ENCODE measurements at regions not wholly inside any gene's neighbourhood (a gene's known extent, or its start where the extent isn't known, plus 50 kb on each side); places are given as distances from the start of the nearest gene placed in this dataset.

- H3K4me1 Mint-ChIP-seq, result no peaks in the 10 kb centered on the region
- H3K27me3 Mint-ChIP-seq, result peaks cover 47% of the 10 kb centered on the region
- H3K9me3 Mint-ChIP-seq, result peaks cover 13 to 19% of the 10 kb centered on the region in 2 donors
- ATAC-seq, result no peak
- H3K27ac Mint-ChIP-seq, result no peak overlapping the region
- H3K4me3 Mint-ChIP-seq, result no peak overlapping the region
- DNase-seq, result no peak
Measured at GRCh38 chr11:130790689-130791088, 125.6 kb downstream of the SNX19 start.

GRCh38 chr11:130792772-130793171 is 123.5 kb downstream of the SNX19 start:
- peaks cover 19 to 21% of the 10 kb centered on the region in 2 donors for H3K9me3 Mint-ChIP-seq
- no peak overlapping the region for H3K4me3 Mint-ChIP-seq
- DNase-seq, result no peak
- no peaks in the 10 kb centered on the region for H3K4me1 Mint-ChIP-seq
- no peak overlapping the region for H3K27ac Mint-ChIP-seq
- no peak for ATAC-seq
- peaks cover 41% of the 10 kb centered on the region for H3K27me3 Mint-ChIP-seq

- no peak for DNase-seq
- peaks cover 35% of the 10 kb centered on the region for H3K27me3 Mint-ChIP-seq
- peaks cover 0 to 14% of the 10 kb centered on the region in 2 donors for H3K9me3 Mint-ChIP-seq
- H3K27ac Mint-ChIP-seq, result no peak overlapping the region
- H3K4me3 Mint-ChIP-seq, result no peak overlapping the region
- ATAC-seq, result no peak
- no peaks in the 10 kb centered on the region for H3K4me1 Mint-ChIP-seq
Measured at GRCh38 chr11:130796828-130797227, 119.5 kb downstream of the SNX19 start.

GRCh38 chr11:130798280-130798679 is 118.0 kb downstream of the SNX19 start:
- ATAC-seq, result no peak
- peaks cover 20% of the 10 kb centered on the region for H3K27me3 Mint-ChIP-seq
- no peak overlapping the region for H3K4me3 Mint-ChIP-seq
- H3K27ac Mint-ChIP-seq, result no peak overlapping the region
- peaks cover 0 to 13% of the 10 kb centered on the region in 2 donors for H3K9me3 Mint-ChIP-seq
- DNase-seq, result no peak
- no peaks in the 10 kb centered on the region for H3K4me1 Mint-ChIP-seq

GRCh38 chr11:130798801-130799200 is 117.5 kb downstream of the SNX19 start:
- no peak for ATAC-seq
- Mint-ChIP-seq H3K4me1 (no peaks in the 10 kb centered on the region), H3K9me3 (peaks cover 0 to 8% of the 10 kb centered on the region in 2 donors), H3K4me3 (no peak overlapping the region), H3K27me3 (peaks cover 15% of the 10 kb centered on the region), H3K27ac (no peak overlapping the region)
- DNase-seq, result no peak

GRCh38 chr11:130801333-130802122 is 114.8 kb downstream of the SNX19 start:
- DNase-seq (no peak), ATAC-seq (no peak)
- no peak overlapping the region for H3K4me3 Mint-ChIP-seq
- no peaks in the 10 kb centered on the region for H3K4me1 Mint-ChIP-seq
- H3K27ac Mint-ChIP-seq, result no peak overlapping the region
- peaks cover 12% of the 10 kb centered on the region for H3K27me3 Mint-ChIP-seq
- H3K9me3 Mint-ChIP-seq, result peaks cover 0 to 7% of the 10 kb centered on the region in 2 donors

GRCh38 chr11:130802567-130802966 is 113.7 kb downstream of the SNX19 start:
- ATAC-seq (no peak), DNase-seq (no peak)
- H3K4me3 Mint-ChIP-seq, result no peak overlapping the region
- no peaks in the 10 kb centered on the region for H3K4me1 Mint-ChIP-seq
- H3K27ac Mint-ChIP-seq, result no peak overlapping the region
- H3K27me3 Mint-ChIP-seq, result peaks cover 12% of the 10 kb centered on the region
- no peaks in the 10 kb centered on the region for H3K9me3 Mint-ChIP-seq

GRCh38 chr11:130804306-130805076 is 111.8 kb downstream of the SNX19 start:
- DNase-seq (no peak), ATAC-seq (no peak)
- Mint-ChIP-seq H3K4me3 (no peak overlapping the region), H3K9me3 (no peaks in the 10 kb centered on the region), H3K27me3 (peaks cover 12% of the 10 kb centered on the region), H3K4me1 (no peaks in the 10 kb centered on the region), H3K27ac (no peak overlapping the region)

GRCh38 chr11:130806746-130807145 is 109.5 kb downstream of the SNX19 start:
- no peaks in the 10 kb centered on the region for H3K4me1 Mint-ChIP-seq
- peaks cover 18% of the 10 kb centered on the region for H3K27me3 Mint-ChIP-seq
- DNase-seq (no peak), ATAC-seq (no peak)
- no peaks in the 10 kb centered on the region for H3K9me3 Mint-ChIP-seq
- H3K4me3 Mint-ChIP-seq, result no peak overlapping the region
- H3K27ac Mint-ChIP-seq, result no peak overlapping the region

- Mint-ChIP-seq H3K4me3 (no peak overlapping the region), H3K27me3 (peaks cover 18% of the 10 kb centered on the region), H3K9me3 (no peaks in the 10 kb centered on the region), H3K4me1 (no peaks in the 10 kb centered on the region), H3K27ac (peak overlapping the region in 1 of 2 donors; percentile 67)
- ATAC-seq (no peak), DNase-seq (no peak)
Measured at GRCh38 chr11:130808541-130808940, 107.7 kb downstream of the SNX19 start.

GRCh38 chr11:130813196-130813595 is 103.1 kb downstream of the SNX19 start:
- ATAC-seq (no peak), DNase-seq (no peak)
- Mint-ChIP-seq H3K27me3 (peaks cover 43% of the 10 kb centered on the region), H3K9me3 (no peaks in the 10 kb centered on the region), H3K4me3 (no peak overlapping the region), H3K4me1 (no peaks in the 10 kb centered on the region), H3K27ac (no peak overlapping the region)

- Mint-ChIP-seq H3K4me1 (no peaks in the 10 kb centered on the region), H3K27ac (no peak overlapping the region), H3K9me3 (no peaks in the 10 kb centered on the region), H3K27me3 (peaks cover 43% of the 10 kb centered on the region), H3K4me3 (no peak overlapping the region)
- DNase-seq (no peak), ATAC-seq (no peak)
Measured at GRCh38 chr11:130813638-130814037, 102.6 kb downstream of the SNX19 start.

GRCh38 chr11:130814440-130815096 is 101.7 kb downstream of the SNX19 start:
- H3K27ac Mint-ChIP-seq, result no peak overlapping the region
- H3K4me3 Mint-ChIP-seq, result no peak overlapping the region
- ATAC-seq (no peak), DNase-seq (no peak)
- H3K9me3 Mint-ChIP-seq, result no peaks in the 10 kb centered on the region
- peaks cover 41% of the 10 kb centered on the region for H3K27me3 Mint-ChIP-seq
- no peaks in the 10 kb centered on the region for H3K4me1 Mint-ChIP-seq

GRCh38 chr11:130815097-130815802 is 101.0 kb downstream of the SNX19 start:
- H3K27ac Mint-ChIP-seq, result no peak overlapping the region
- DNase-seq (no peak), ATAC-seq (no peak)
- H3K4me3 Mint-ChIP-seq, result no peak overlapping the region
- no peaks in the 10 kb centered on the region for H3K9me3 Mint-ChIP-seq
- peaks cover 34% of the 10 kb centered on the region for H3K27me3 Mint-ChIP-seq
- no peaks in the 10 kb centered on the region for H3K4me1 Mint-ChIP-seq

GRCh38 chr11:130815956-130816355 is 100.3 kb downstream of the SNX19 start:
- Mint-ChIP-seq H3K4me1 (no peaks in the 10 kb centered on the region), H3K27ac (no peak overlapping the region), H3K4me3 (no peak overlapping the region), H3K27me3 (peaks cover 31% of the 10 kb centered on the region), H3K9me3 (no peaks in the 10 kb centered on the region)
- ATAC-seq (no peak), DNase-seq (no peak)
